Gastroesophageal sphincter (tissue), 3 donors: ENCODE measurements at regions not wholly inside any gene's neighbourhood (a gene's known extent, or its start where the extent isn't known, plus 50 kb on each side); places are given as distances from the start of the nearest gene placed in this dataset.

Source experiments
- CTCF ChIP-seq, 4 experiments: fragments of 200-600 bp in 2 of 4; fragments of 450-650 bp in 2 of 4; sonication (generic) in 1 of 4; IDR thresholded peaks; one replicate each; pipeline ENCODE4 v1.5.1; 2017 to 2019; ENCODE audit warnings: antibody characterized with exemption in 4 of 4, mild to moderate bottlenecking in 2 of 4, moderate library complexity in 2 of 4
- POLR2A ChIP-seq, 2 donors: fragments of 450-650 bp; IDR thresholded peaks; one replicate each; pipeline ENCODE4 v1.6.1; 2017; ENCODE audit warnings: antibody characterized with exemption in 2 of 2, mild to moderate bottlenecking in 2 of 2, moderate library complexity in 1 of 2
- POLR2AphosphoS5 ChIP-seq: sonication (generic); formaldehyde crosslinking; IDR thresholded peaks from one replicate; pipeline ENCODE4 v1.6.1; 2017; ENCODE audit warnings: antibody characterized with exemption

- TF ChIP-seq CTCF (IDR thresholded peaks at IDR 0.05): no peak
- no peak for TF ChIP-seq POLR2A (IDR thresholded peaks at IDR 0.05)
- no peak for TF ChIP-seq POLR2AphosphoS5
Measured at GRCh38 chr12:74871817-74872216, 334.2 kb downstream of the ATXN7L3B start.
